Adrenal gland (tissue), 5 donors: ENCODE measurements at regions not wholly inside any gene's neighbourhood (a gene's known extent, or its start where the extent isn't known, plus 50 kb on each side); places are given as distances from the start of the nearest gene placed in this dataset.

ENCODE experiments used
- POLR2A ChIP-seq, 2 donors: fragments of 450-650 bp; IDR thresholded peaks; one replicate each; pipeline ENCODE4 v1.6.1; 2017; ENCODE audit warnings: antibody characterized with exemption in 2 of 2, mild to moderate bottlenecking in 2 of 2, moderate library complexity in 1 of 2
- TF ChIP-seq, protein P1 (sequence below), 6 experiments: fragments of 450-650 bp in 4 of 6; fragments of 200-600 bp in 2 of 6; sonication (generic) in 1 of 6; IDR thresholded peaks; 1 replicate in 5 of 6; 2 replicates in 1 of 6; pipeline versions ENCODE4 v1.5.1 to v1.8.0; 2016 to 2021; ENCODE audit warnings: antibody characterized with exemption in 6 of 6, mild to moderate bottlenecking in 2 of 6, moderate library complexity in 1 of 6
- donor health status: DM: no; HTN: no; CAD: no.

DNA sequence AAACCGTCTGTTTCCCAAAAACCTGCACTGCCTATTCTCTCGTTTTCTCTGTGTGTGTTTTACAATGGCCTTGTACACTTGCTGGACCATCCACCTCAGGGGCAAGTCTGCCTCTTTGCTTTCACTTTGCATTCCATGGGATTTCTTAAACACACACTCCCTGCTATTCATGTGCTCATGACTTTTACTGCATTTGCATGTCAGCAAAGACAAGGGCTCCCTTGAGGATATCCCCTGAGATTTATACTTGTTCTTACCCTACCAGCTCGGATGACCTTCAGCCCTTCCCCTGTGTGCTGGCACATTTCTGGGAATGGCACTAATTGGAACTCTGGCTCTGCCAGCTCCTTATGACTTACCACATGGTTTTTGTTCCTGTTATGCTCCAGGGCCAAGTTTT, 386.9 kb downstream of the AMY1C start:
- TF ChIP-seq, protein P1, sequence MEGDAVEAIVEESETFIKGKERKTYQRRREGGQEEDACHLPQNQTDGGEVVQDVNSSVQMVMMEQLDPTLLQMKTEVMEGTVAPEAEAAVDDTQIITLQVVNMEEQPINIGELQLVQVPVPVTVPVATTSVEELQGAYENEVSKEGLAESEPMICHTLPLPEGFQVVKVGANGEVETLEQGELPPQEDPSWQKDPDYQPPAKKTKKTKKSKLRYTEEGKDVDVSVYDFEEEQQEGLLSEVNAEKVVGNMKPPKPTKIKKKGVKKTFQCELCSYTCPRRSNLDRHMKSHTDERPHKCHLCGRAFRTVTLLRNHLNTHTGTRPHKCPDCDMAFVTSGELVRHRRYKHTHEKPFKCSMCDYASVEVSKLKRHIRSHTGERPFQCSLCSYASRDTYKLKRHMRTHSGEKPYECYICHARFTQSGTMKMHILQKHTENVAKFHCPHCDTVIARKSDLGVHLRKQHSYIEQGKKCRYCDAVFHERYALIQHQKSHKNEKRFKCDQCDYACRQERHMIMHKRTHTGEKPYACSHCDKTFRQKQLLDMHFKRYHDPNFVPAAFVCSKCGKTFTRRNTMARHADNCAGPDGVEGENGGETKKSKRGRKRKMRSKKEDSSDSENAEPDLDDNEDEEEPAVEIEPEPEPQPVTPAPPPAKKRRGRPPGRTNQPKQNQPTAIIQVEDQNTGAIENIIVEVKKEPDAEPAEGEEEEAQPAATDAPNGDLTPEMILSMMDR (IDR thresholded peaks at IDR 0.05), result no peak
- TF ChIP-seq POLR2A (IDR thresholded peaks at IDR 0.05), result no peak
